ENCODE measurements at regions not wholly inside any gene's neighbourhood (a gene's known extent, or its start where the extent isn't known, plus 50 kb on each side); places are given as distances from the start of the nearest gene placed in this dataset.

DNA sequence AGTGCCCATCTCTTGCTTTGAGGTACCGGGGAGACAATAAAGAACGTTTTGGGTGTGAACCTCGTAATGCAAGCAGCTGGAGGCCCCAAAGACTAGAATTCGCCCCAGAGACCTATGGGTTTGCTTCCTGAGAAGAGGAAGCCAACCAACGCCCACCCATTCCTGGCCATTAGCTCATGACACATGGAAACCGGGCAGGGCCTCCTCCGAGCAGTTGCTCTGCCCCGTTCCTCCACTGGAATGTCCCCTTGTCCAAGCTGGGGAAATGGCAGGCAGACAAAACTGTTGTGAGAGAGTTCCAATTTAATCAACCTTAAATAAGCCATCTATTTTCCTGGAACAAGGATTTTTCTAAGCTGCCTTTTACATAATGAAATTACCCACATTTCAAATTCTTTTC lies 250.9 kb upstream of the IGF1R start:
- Histone ChIP-seq H4K20me1 (replicated peaks; ENCODE audit: control insufficient read depth, extremely low read depth, insufficient read depth, low read length) (no peaks in the 10 kb centered on the region), H3K4me2 (ENCODE audit: insufficient read depth, low read length) (no peak overlapping the region), H3K9me1 (replicated peaks; ENCODE audit: control insufficient read depth, extremely low read depth, insufficient read depth, low read length) (no peaks in the 10 kb centered on the region), H3K9ac (replicated peaks; ENCODE audit: extremely low read depth, insufficient read depth, low read length) (no peak overlapping the region), H3K36me3 (ENCODE audit: control insufficient read depth in 2 of 2, extremely low read depth in 1 of 2, insufficient read depth in 2 of 2, low read length in 2 of 2) (no peaks in the 10 kb centered on the region), H3K4me3 (replicated peaks in 1 of 3; ENCODE audit: insufficient read depth in 1 of 3, low read depth in 1 of 3, low read length in 3 of 3) (no peak overlapping the region), H3K79me2 (ENCODE audit: control insufficient read depth, insufficient read depth, low read length) (no peaks in the 10 kb centered on the region), H3K27ac (ENCODE audit: insufficient read depth, low read depth, low read length) (no peak overlapping the region), H3K9me3 (replicated peaks; ENCODE audit: control insufficient read depth, insufficient read depth, low read length) (no peaks in the 10 kb centered on the region), H2AFZ (ENCODE audit: low read depth, low read length) (no peak overlapping the region), H3K4me1 (ENCODE audit: control insufficient read depth, extremely low read depth, insufficient read depth, low read length) (no peaks in the 10 kb centered on the region), H3K27me3 (ENCODE audit: control insufficient read depth in 2 of 2, insufficient read depth in 2 of 2, low read length in 2 of 2) (no peaks in the 10 kb centered on the region)
- TF ChIP-seq MYC (IDR thresholded peaks at IDR 0.05; ENCODE audit: low read depth, low read length) = no peak
- TF ChIP-seq FOS (IDR thresholded peaks at IDR 0.05; ENCODE audit: borderline replicate concordance, insufficient read depth, low read length) = no peak
- no peak for TF ChIP-seq POLR2AphosphoS5 (IDR thresholded peaks at IDR 0.05; ENCODE audit: insufficient read depth, low read depth, low read length)
- TF ChIP-seq POLR2A (IDR thresholded peaks at IDR 0.05; ENCODE audit: low read depth, low read length) = no peak
- dilution Hi-C loops (cut with MboI; ENCODE audit: extremely low pct_ligation_motif_present, low sequenced_read_pairs) (no loop called here), intact Hi-C loops (cut with micrococcal nuclease) (no loop called here)
- BruUV-seq (replicated peaks) = no TSS peak
- DNase-seq (ENCODE audit: low read depth, low spot score) (no peak), FAIRE-seq (no peak)
- CTCF ChIA-PET = no interaction called here
- POLR2A ChIA-PET = no interaction called here

- dilution Hi-C loops (cut with MboI; ENCODE audit: extremely low pct_ligation_motif_present, low sequenced_read_pairs) = no loop called here
- Histone ChIP-seq H3K9me3 (replicated peaks; ENCODE audit: control insufficient read depth, insufficient read depth, low read length) (no peaks in the 10 kb centered on the region), H3K27me3 (ENCODE audit: control insufficient read depth in 2 of 2, insufficient read depth in 2 of 2, low read length in 2 of 2) (no peaks in the 10 kb centered on the region), H3K36me3 (ENCODE audit: control insufficient read depth in 2 of 2, extremely low read depth in 1 of 2, insufficient read depth in 2 of 2, low read length in 2 of 2) (no peaks in the 10 kb centered on the region), H3K4me3 (replicated peaks in 1 of 3; ENCODE audit: insufficient read depth in 1 of 3, low read depth in 1 of 3, low read length in 3 of 3) (no peak overlapping the region), H3K9ac (replicated peaks; ENCODE audit: extremely low read depth, insufficient read depth, low read length) (no peak overlapping the region), H4K20me1 (replicated peaks; ENCODE audit: control insufficient read depth, extremely low read depth, insufficient read depth, low read length) (no peaks in the 10 kb centered on the region), H3K9me1 (replicated peaks; ENCODE audit: control insufficient read depth, extremely low read depth, insufficient read depth, low read length) (no peaks in the 10 kb centered on the region), H2AFZ (ENCODE audit: low read depth, low read length) (no peak overlapping the region), H3K27ac (ENCODE audit: insufficient read depth, low read depth, low read length) (no peak overlapping the region), H3K79me2 (ENCODE audit: control insufficient read depth, insufficient read depth, low read length) (no peaks in the 10 kb centered on the region), H3K4me2 (ENCODE audit: insufficient read depth, low read length) (no peak overlapping the region), H3K4me1 (ENCODE audit: control insufficient read depth, extremely low read depth, insufficient read depth, low read length) (no peaks in the 10 kb centered on the region)
- POLR2A ChIA-PET = no interaction called here
- intact Hi-C loops (cut with micrococcal nuclease) = no loop called here
- TF ChIP-seq JUN (IDR thresholded peaks at IDR 0.05; ENCODE audit: borderline replicate concordance, insufficient read depth, insufficient read length, low read depth) = no peak
- no peak for TF ChIP-seq POLR2A (IDR thresholded peaks at IDR 0.05; ENCODE audit: low read depth, low read length)
- no peak for TF ChIP-seq GATA2 (IDR thresholded peaks at IDR 0.05; ENCODE audit: insufficient read depth, insufficient read length, low read depth, low read length)
- TF ChIP-seq, protein P1, sequence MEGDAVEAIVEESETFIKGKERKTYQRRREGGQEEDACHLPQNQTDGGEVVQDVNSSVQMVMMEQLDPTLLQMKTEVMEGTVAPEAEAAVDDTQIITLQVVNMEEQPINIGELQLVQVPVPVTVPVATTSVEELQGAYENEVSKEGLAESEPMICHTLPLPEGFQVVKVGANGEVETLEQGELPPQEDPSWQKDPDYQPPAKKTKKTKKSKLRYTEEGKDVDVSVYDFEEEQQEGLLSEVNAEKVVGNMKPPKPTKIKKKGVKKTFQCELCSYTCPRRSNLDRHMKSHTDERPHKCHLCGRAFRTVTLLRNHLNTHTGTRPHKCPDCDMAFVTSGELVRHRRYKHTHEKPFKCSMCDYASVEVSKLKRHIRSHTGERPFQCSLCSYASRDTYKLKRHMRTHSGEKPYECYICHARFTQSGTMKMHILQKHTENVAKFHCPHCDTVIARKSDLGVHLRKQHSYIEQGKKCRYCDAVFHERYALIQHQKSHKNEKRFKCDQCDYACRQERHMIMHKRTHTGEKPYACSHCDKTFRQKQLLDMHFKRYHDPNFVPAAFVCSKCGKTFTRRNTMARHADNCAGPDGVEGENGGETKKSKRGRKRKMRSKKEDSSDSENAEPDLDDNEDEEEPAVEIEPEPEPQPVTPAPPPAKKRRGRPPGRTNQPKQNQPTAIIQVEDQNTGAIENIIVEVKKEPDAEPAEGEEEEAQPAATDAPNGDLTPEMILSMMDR (IDR thresholded peaks at IDR 0.05; ENCODE audit: extremely low read depth in 1 of 2, insufficient read depth in 1 of 2, low read depth in 1 of 2, low read length in 2 of 2) = no peak
- TF ChIP-seq MAX (IDR thresholded peaks at IDR 0.05; ENCODE audit: insufficient read depth, insufficient read length) = no peak
- no peak for TF ChIP-seq EZH2 (IDR thresholded peaks at IDR 0.05; ENCODE audit: borderline replicate concordance, low read depth, low read length, severe bottlenecking)
- TF ChIP-seq FOS (IDR thresholded peaks at IDR 0.05; ENCODE audit: borderline replicate concordance, insufficient read depth, low read length) = no peak
- TF ChIP-seq MYC (IDR thresholded peaks at IDR 0.05; ENCODE audit: low read depth, low read length) = no peak
- no peak for TF ChIP-seq POLR2AphosphoS5 (IDR thresholded peaks at IDR 0.05; ENCODE audit: insufficient read depth, low read depth, low read length)
- FAIRE-seq (no peak), DNase-seq (ENCODE audit: low read depth, low spot score) (no peak)
- no TSS peak for BruUV-seq (replicated peaks)
- CTCF ChIA-PET = no interaction called here
Observed at GRCh38 chr15:98398056-98398455, 250.3 kb upstream of the IGF1R start.
